Middle frontal gyrus (tissue), 1 donor: ENCODE measurements at regions not wholly inside any gene's neighbourhood (a gene's known extent, or its start where the extent isn't known, plus 50 kb on each side); places are given as distances from the start of the nearest gene placed in this dataset.

Experiments
- DNase-seq: peaks from one replicate; pipeline ENCODE4 v3.0.0-alpha.2; 2015; ENCODE audit warnings: low spot score; ENCODE audit errors: extremely low spot score

DNA sequence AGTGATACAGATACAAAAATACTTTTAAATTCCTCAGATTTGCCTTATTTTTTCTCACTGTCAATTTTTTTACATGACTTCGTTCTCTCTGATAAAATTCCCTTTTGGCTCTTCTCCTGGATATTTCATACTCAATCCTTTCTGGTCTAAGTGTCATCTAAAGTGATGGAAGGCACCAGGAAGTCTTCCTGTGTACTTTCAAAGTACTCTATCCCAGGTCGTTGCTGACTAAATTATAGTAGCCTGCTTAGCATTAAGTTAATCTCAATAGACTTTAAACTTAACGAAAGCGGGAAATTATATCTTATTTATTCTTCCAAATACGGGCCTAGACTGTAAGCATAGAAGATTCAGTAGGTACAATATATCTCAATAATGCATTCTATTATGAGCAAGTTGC is 67.8 kb downstream of the CASP12 start:
- no peak for DNase-seq

DNA sequence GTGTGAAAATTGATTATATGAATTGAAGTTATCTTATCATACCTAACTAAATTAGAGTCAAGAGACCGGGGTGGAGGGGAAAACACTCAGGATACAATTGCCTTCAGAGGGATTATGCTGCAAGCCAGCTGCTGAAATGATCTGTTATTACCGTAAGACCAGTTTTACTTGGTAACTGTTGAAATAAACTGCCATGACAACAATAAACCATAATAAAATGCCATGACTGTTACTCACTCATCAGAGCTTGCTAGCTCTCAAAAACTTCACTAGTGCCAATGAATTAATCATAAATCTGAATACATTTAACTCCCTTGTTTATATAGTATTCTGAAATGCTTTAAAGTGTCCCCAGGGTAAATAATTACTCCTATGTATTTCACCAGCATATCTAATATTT is 68.2 kb downstream of the CASP12 start:
- DNase-seq, result no peak

DNA sequence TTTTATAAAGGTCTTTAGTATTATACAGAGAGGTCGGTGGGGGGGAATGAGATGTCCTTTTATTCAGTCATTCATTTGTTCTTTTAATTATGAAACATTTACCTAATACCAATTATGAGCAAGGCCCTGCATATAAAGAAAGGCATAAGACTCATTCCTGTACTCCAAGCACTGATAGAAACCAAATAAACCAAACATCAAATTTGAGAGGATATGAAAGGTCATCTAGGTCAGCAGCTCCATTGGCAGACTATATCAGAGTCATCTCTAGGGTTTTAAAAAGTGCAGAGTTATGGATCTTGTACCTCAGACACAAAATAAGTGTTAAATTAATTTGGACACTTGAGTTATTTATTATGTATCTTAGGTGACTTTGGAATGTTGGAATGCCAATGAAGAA is 71.5 kb downstream of the CASP12 start:
- DNase-seq, result no peak

DNA sequence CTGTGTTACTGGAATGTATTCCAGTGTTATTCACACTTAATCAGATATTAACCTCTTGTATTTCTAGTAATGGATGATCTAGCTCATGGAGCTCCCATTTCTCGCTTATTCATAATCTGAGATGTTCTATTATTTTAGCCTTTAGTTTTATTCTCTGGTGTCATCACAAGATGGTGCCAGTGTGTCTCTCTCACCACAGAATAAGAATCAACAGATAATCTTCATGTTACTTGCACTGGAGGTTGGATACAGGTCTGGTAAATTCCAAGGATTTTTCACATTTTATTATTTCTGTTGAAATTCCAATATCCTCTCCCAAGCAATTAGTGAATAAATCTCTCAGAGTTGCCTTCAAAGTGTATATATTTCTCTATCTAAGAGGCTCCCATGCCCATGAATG is 74.6 kb downstream of the CASP12 start:
- DNase-seq, result no peak

DNA sequence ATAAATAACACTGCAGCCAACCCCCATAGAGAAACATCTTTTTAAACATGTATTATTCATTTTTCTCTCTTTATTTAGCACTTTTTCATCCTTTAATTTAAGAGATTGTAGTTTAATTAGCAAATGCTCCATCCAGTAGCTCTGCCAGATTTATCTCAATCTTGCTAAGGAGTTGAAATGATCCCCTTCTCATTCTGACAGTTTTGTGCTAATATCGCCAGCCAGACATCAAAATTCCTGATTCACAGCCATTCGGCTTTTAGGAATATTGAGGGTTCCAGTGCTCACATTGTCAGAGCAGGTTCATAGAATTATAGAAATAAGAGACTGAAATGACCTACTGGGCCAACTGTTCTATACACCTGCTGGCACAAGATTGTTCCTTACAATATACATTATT is 77.8 kb downstream of the CASP12 start:
- no peak for DNase-seq

DNA sequence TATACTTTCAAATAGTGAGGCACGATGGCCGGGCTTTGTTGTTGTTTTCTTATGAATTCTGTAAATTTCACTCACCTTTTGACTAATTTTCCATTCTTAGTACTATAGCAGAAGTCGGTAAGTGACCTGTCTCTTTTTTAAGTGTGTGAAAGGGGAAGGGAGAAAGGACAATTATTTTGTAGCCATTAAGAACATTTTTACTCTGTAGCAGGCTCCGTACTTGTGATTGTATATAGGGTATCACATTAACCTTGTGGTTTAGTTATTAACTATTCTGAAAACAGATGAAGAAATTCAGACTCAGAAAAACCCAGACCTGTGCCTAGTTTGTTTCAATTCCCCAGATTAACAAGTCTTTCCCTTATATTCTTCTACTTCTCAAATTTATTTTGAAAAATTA is 78.7 kb downstream of the CASP12 start:
- no peak for DNase-seq

DNA sequence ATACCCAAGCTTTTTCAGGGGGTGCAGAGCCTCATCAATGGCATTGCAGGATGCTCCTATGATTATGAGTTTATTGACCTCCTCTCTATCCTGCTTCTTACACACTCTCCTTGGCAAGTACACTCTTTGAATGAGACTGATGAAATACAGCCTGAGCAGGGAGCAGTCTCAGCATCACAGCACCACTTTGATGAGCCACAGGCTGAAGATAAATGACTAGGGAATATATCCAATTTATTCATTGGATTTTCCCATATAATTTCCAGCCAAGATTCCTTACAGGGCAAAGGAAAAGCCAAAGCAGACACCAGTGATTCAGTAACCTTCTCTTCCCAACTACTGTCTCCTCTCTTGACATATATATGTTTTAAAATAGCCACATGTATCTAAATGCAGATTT is 79.2 kb downstream of the CASP12 start:
- no peak for DNase-seq

DNA sequence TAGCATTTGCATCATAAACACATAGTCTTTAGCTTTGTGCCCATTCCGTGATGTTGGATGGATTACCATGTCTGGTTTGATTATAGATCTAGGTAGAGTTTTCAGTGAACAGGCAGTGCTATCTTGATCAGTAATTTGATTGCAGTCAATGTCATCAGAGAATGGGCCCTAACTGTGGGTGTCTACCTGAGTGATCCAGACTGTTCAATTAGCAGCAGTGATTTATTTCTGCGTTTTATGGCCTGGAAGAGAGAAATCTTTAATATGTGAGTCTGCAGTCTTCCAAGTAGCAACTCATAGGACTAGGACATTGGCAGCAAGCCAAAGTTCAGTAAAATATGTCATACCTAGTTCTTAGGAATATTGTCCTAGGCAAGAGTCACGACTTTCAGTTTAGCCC is 80.3 kb downstream of the CASP12 start:
- no peak for DNase-seq

DNA sequence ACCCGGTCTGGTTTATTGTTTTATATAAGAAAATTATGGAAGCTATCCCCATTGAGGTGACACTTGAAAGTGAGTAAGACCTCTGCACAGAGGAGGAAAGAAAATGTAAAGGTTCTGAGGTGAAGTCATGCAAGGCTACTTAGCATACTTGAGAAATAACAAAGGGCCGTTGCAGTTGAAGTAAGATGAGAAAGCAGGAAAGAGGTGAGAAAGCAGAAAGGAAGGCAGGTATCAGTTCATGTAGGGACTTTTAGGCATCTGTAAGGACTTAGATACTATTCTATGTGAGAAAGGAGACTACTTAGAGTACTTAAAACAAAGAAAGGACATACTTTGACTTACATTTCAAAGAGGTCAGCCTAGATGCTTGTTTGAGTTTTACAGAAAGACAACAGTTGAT is 84.7 kb downstream of the CASP12 start:
- DNase-seq, result no peak

DNA sequence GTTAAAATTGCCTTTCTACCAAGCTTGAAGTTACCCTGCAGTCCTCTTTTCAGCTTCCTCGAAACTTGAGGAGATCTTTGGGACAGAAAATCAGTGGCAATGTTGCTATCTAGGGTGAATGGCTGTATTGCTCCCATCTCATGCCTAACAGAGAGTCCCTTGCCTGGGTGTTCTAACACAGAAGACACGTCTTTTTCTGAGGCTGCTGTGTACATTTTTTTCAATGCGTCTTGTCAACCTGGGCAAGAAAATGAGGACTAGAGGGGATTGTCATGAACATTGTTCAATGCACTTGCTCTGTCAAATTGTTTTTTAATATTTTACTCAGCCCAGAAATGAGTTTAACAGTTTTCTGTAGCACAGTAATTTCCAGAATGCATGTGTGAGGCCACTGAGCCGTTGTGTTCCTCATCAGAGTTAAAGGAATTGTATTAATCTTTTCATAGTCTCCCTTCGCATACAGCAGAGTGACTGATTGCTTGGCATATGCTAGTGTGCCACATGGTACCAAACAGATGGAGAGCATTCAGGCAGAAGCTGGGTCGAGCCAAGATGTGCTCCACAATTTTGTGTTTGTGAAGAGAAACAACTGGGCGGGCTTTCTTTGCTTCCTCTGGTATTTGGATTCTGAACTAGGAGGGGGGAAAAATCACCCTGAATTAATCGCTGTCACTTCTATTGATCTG is 86.0 kb downstream of the CASP12 start:
- no peak for DNase-seq

DNA sequence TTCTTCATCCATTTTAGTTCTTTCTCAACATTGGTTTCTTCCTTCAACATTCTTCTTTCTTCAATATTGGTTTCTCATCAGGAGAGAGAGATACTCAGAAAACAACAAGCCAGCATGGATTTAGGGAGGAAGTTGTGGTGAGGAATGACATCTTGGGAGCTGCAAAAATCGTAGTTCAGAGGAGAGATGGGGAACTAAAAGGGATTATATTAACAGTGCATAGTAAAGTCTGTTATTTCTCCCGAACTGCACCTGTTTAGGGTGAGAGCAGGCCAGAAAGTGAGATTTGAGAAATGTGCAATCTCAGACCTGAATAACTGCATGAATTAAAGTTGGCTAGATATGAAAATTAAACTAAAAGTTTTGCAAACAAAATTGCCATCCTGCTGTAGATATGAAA is 94.5 kb downstream of the CASP12 start:
- no peak for DNase-seq

DNA sequence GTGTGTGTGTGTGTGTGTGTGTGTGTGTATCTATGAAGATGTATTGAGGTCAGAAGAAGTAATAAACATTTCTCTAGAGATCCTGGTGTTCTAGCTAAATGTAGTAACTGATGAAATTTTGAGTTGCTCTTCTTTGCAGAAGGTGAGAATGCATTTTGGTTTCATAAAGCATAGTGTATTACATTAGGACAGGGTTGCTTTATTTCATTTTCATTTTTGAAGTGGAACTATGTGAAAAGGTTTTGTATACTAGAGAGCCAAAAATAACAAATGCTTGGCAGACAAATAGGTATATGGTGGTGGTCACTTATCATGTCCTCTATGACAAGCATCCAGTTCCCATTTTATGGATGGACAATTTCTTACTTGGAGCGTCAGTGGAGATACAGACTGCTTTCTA is 99.0 kb downstream of the CASP12 start:
- DNase-seq, result no peak

DNA sequence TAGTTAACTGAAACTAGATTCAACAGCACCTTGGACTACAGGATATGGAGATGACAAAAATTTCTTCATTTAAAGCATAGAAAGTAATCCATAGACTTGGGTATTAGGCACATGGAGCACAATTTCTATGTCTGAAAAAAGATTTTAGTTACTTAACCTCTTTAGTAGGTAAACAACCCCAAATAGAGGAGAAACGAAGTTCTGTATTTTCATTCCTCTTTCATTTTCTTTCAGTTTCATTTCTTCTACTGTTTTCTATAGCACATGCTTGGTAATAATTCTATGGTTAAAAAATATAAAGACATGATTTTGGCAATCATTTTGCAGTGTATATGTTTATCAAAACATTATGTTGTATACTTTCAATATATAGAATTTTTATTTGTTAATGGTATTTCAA is 99.5 kb downstream of the CASP12 start:
- DNase-seq, result no peak

DNA sequence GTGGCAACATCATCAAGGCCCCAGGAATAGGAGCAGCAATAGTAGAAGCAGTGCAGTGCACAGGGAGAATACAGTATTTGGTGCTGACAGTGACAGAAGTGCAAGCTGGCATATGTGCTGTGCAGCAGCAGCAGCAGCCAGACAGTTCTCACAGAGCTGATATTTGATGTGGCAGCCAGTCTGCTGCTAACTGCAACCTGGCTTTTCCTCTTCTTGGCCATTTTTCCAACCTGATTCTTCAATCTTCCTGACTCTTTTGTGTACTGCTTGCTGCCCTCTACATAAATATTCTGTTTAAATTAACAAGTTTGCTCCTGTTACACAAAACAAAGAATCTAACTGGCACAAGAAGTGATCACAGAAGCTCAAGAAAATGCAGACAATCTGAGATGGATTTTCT is 102.0 kb downstream of the CASP12 start:
- no peak for DNase-seq

DNA sequence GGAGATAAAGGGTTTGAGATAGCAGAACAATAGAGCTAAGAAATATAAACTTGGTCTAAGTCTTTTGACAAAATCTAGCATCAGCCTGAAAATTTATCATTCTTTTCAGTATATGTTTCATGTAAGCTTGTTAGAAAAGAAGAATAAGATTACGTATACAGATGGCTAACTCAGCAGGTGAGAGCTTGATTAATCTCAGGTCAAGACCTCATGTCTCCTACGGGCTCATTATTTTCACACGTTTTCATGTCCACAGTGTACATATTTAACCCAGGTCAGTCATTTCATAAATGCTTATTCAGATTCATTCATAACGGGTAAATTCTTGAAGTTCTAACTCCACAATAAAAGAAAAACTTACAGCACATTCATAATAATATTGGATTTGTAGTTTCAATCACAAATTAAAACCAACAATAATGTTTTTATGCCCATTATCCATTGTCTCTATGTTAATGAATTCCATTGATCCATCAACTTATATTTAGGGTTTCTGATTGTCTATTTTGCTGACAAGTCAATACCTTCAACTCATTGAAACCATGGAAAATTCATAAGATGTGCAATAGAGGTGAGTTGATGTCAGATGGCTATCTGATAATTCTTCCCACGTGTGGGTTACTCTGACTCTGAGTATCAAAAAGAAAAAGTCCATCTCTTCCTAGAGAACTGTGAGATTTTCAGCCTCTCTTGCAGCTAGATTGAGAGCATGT is 102.6 kb downstream of the CASP12 start:
- DNase-seq, result no peak

DNA sequence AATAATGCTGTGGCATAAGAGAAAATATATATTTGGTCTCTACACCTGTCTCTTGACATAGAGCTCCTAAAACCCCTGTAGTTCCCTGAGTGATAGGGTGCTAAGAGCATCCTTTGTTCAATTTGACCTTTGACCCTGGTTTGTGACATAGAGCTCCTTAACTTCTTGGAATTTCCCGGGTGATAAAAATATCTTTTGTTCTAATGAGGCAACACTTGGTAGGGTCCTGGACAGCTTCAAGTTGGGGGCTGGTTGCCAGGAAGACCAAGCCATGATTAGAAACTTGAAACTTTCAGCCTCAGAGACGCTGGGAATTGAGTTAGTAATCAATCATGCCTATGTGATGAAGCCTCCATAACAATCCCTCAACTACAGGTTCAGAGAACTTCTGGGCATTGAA is 105.4 kb downstream of the CASP12 start:
- no peak for DNase-seq

DNA sequence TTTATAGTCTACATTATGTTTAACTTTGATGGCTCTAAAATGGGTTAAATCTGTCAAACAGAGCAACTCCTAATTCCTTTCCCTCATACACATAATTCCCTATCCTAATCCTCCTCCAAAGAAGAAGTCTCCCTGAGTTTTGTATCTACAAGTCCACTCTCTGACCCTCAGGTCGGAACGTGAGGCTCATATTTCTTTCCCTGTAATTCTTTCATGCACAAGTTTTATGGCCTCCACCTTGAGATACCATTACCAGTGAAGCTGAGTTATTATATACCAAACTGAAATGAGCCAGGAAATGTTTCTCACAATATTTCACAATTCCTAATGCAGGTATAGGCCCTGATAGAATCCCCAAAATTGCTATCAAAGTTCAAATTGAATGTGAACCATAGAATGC is 106.4 kb downstream of the CASP12 start:
- DNase-seq, result no peak

DNA sequence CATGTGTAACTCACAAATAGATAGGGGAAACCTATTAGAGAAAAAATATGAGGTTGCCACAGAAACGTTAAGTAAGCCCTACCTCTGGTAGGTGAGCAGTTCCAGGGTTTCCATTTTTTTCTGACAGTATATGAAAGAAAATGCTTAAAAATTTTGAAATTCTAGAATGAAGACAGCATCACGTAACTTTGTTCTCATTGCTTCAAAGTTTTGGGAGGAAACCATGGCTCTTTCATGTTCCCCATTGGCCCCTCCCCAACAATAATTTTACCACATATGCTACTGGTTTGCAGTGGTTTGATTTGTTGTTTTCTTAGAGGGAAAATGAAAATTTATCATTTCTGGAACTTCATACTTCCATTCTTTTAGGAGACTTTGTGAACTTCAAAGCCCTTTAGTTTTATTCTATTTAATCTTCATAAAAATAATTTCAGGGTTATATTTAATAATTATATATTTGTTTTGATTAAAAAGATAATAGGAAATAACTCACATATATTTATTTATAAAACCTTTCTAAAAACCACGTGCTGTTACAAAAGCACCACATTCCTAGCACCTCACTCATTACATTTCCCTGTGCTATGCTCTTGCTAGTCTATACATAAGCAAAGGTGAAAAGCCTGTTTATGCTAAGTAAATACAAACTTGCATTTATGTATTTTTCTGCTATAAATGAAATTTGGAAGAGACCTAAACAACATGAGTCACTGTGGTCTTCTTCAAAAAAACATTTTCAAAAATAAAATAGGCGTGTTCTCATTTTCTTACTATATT is 113.4 kb downstream of the CASP12 start:
- DNase-seq, result no peak

DNA sequence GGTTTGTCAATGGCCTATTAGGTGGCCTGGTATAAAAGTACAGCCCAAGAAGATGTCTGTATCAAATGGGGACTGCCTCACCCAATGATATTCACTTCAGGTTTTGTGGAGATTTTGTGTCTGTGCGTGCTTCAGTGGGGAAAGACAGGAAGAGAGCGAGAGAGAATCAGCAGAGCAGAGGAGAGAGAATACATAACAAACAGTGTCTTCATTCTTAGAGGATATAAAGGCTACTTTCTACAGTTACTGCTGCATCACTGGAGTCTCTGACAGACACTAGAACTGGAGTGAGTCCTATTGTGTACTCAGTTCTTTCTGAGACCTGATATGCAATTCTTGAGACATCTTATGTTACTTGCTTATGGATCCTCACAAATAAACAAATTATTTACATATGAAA is 115.0 kb downstream of the CASP12 start:
- DNase-seq, result no peak

DNA sequence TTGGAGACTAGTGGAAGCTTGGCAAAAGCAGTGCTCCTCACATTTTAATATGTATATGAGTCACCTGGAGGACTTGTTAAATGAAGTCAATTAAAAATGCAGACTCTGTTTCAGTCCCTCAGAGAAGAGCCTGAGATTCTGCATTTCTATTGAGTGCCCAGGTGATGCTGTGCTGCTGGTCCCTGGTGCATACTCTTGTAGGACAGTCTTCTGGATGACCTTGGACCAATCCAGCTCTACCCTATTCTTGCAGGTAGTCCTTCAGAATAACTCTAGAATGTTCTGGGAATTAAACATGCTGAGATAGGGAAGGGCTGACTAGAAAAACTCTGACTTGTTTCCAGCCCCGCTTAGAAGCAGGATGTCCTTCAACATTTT is 115.9 kb downstream of the CASP12 start:
- DNase-seq, result no peak

DNA sequence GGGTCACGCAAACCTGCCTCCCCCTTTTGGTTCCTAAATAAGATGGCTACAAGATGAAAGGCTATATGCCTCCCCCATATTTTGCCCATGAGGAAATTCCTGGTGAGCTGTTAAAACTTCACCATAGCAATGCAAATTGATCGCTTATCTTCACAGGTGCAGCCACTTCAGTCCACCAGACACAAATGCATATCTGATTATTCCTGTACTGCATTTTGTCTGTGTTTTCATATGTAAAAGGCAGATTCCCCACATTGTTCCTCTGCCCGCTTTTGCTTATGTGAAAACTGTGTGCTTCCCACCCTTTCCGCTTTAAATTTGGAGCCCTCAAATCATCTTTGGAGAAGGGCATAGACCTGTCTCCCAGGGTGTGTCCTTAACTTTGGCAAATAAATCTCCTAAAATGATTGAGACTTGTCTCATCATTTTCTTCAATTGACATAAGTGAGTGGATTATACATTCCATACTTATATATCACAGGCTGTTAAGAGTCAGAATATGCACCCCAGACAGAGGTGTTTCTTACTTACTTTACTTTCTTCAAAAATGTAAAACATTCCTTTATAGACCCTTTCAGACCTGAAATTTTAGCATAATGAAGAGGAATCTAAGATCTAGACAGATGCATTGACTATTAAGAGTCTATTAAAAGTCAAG is 116.4 kb downstream of the CASP12 start:
- DNase-seq, result no peak

DNA sequence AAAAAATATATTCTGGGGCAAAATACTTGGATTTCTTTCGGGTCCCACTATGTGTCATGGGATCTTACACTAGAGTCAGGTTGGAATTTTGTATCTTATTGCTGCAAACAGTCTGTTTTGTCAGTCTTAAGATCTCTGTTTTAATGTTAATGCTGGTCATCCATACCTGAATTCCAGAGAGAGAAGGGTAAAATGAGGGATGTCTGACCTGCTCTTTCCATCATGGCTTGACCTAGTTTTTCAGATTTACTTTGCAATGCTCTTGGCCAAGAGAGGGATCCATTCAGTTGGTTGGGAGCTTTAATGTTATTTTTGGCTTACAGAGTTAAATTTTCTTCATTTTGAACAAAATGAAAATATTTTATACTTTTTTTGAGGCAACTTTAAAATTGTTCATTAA is 117.2 kb downstream of the CASP12 start:
- DNase-seq, result no peak
